ENCODE measurements at regions not wholly inside any gene's neighbourhood (a gene's known extent, or its start where the extent isn't known, plus 50 kb on each side); places are given as distances from the start of the nearest gene placed in this dataset.
"Not testable (repeated sequence)": the region's sequence is repeated elsewhere in the genome, so short reads cannot be mapped to it uniquely, and the experiment has no call there.

- H3K36me3 ChIP-seq; H3K4me1 ChIP-seq; intact Hi-C loops (cut with DNase I; ENCODE audit: low total_unique reads); H3K9me3 ChIP-seq; H3K27ac ChIP-seq; H3K4me3 ChIP-seq; H3K27me3 ChIP-seq (replicated peaks in 1 of 7); DNase-seq: not testable (repeated sequence)
- no CpG with 5 or more reads among the region's 1 CpG for WGBS, 5 donors
Measured at GRCh38 chr9:41839786-41840185, 289.4 kb downstream of the CNTNAP3B start.

- H3K4me3 ChIP-seq; H3K27me3 ChIP-seq (replicated peaks in 1 of 7); H3K9me3 ChIP-seq; H3K36me3 ChIP-seq; intact Hi-C loops (cut with DNase I; ENCODE audit: low total_unique reads); DNase-seq; H3K4me1 ChIP-seq; H3K27ac ChIP-seq: not testable (repeated sequence)
- no CpG with 5 or more reads among the region's 4 CpGs for WGBS, 5 donors
Measured at GRCh38 chr9:41838953-41839352, 290.3 kb downstream of the CNTNAP3B start.

- no CpG with 5 or more reads among the region's 1 CpG for WGBS, 5 donors
- H3K36me3 ChIP-seq; H3K4me1 ChIP-seq; H3K4me3 ChIP-seq; DNase-seq; intact Hi-C loops (cut with DNase I; ENCODE audit: low total_unique reads); H3K27ac ChIP-seq; H3K9me3 ChIP-seq; H3K27me3 ChIP-seq (replicated peaks in 1 of 7): not testable (repeated sequence)
Measured at GRCh38 chr9:41838562-41838851, 290.7 kb downstream of the CNTNAP3B start.

- H3K36me3 ChIP-seq; intact Hi-C loops (cut with DNase I; ENCODE audit: low total_unique reads); H3K27me3 ChIP-seq (replicated peaks in 1 of 7); H3K27ac ChIP-seq; H3K4me1 ChIP-seq; DNase-seq; H3K9me3 ChIP-seq; H3K4me3 ChIP-seq: not testable (repeated sequence)
- no CpG with 5 or more reads among the region's 3 CpGs for WGBS, 5 donors
Measured at GRCh38 chr9:41837684-41838561, 291.3 kb downstream of the CNTNAP3B start.

GRCh38 chr9:41833108-41833507 is 296.1 kb downstream of the CNTNAP3B start:
- H3K27ac ChIP-seq; DNase-seq; H3K4me3 ChIP-seq; intact Hi-C loops (cut with DNase I; ENCODE audit: low total_unique reads); H3K36me3 ChIP-seq; H3K4me1 ChIP-seq; H3K27me3 ChIP-seq (replicated peaks in 1 of 7); H3K9me3 ChIP-seq: not testable (repeated sequence)
- WGBS, 5 donors: no CpG with 5 or more reads among the region's 4 CpGs

GRCh38 chr9:41824723-41825122 is 304.5 kb downstream of the CNTNAP3B start:
- H3K4me3 ChIP-seq; H3K36me3 ChIP-seq; H3K27me3 ChIP-seq (replicated peaks in 1 of 7); intact Hi-C loops (cut with DNase I; ENCODE audit: low total_unique reads); DNase-seq; H3K27ac ChIP-seq; H3K4me1 ChIP-seq; H3K9me3 ChIP-seq: not testable (repeated sequence)
- WGBS, 5 donors: no CpG with 5 or more reads among the region's 8 CpGs

- H3K36me3 ChIP-seq; H3K27me3 ChIP-seq (replicated peaks in 1 of 7); H3K4me1 ChIP-seq; H3K27ac ChIP-seq; DNase-seq; intact Hi-C loops (cut with DNase I; ENCODE audit: low total_unique reads); H3K9me3 ChIP-seq; H3K4me3 ChIP-seq: not testable (repeated sequence)
- 67 to 78% (median 75%) methylated on average over 4 of the region's 4 CpGs for WGBS, 5 donors
Measured at GRCh38 chr9:41802706-41803105, 326.5 kb downstream of the CNTNAP3B start.

- H3K27me3 ChIP-seq (replicated peaks in 1 of 7); H3K27ac ChIP-seq; DNase-seq; H3K9me3 ChIP-seq; H3K4me3 ChIP-seq; H3K4me1 ChIP-seq; intact Hi-C loops (cut with DNase I; ENCODE audit: low total_unique reads); H3K36me3 ChIP-seq: not testable (repeated sequence)
- 60 to 72% (median 67%) methylated on average over 4 of the region's 4 CpGs for WGBS, 5 donors
Measured at GRCh38 chr9:41798684-41799083, 330.5 kb downstream of the CNTNAP3B start.

GRCh38 chr9:41790719-41791363 is 338.4 kb downstream of the CNTNAP3B start:
- H3K27ac ChIP-seq; H3K4me1 ChIP-seq; intact Hi-C loops (cut with DNase I; ENCODE audit: low total_unique reads); H3K9me3 ChIP-seq; DNase-seq; H3K36me3 ChIP-seq; H3K4me3 ChIP-seq; H3K27me3 ChIP-seq (replicated peaks in 1 of 7): not testable (repeated sequence)
- 35 to 46% (median 40%) methylated on average over 6 to 7 of the region's 7 CpGs for WGBS, 5 donors

GRCh38 chr9:41790007-41790406 is 339.2 kb downstream of the CNTNAP3B start:
- intact Hi-C loops (cut with DNase I; ENCODE audit: low total_unique reads); DNase-seq; H3K4me3 ChIP-seq; H3K9me3 ChIP-seq; H3K27ac ChIP-seq; H3K4me1 ChIP-seq; H3K36me3 ChIP-seq; H3K27me3 ChIP-seq (replicated peaks in 1 of 7): not testable (repeated sequence)
- WGBS, 5 donors: 52 to 65% (median 59%) methylated on average over 5 of the region's 5 CpGs

- intact Hi-C loops (cut with DNase I; ENCODE audit: low total_unique reads); H3K9me3 ChIP-seq; H3K36me3 ChIP-seq; H3K27ac ChIP-seq; DNase-seq; H3K4me1 ChIP-seq; H3K4me3 ChIP-seq; H3K27me3 ChIP-seq (replicated peaks in 1 of 7): not testable (repeated sequence)
- 71 to 80% (median 73%) methylated on average over 4 of the region's 4 CpGs for WGBS, 5 donors
Measured at GRCh38 chr9:41789387-41789786, 339.8 kb downstream of the CNTNAP3B start.

Data from spleen (tissue), 11 donors.